GM12865 (cell line): ENCODE measurements at regions not wholly inside any gene's neighbourhood (a gene's known extent, or its start where the extent isn't known, plus 50 kb on each side); places are given as distances from the start of the nearest gene placed in this dataset.

Experiments used
- DNase-seq: peaks from one replicate; pipeline ENCODE4 v3.0.0; 2010; ENCODE audit warnings: low read depth
- H3K4me3 ChIP-seq: 2 replicates; pipeline ENCODE4 v1.5.1; 2011; ENCODE audit warnings: mild to moderate bottlenecking, low read depth, low read length, control low read depth
- CTCF ChIP-seq: IDR thresholded peaks from 2 replicates; pipeline ENCODE4 v1.5.1; 2011; ENCODE audit warnings: low read length, control low read depth, low read depth, inconsistent platforms; ENCODE audit not compliant: insufficient read depth; ENCODE audit errors: missing control alignments

- TF ChIP-seq CTCF: no peak
Observed at GRCh38 chr4:160370046-160370445, 1267.2 kb downstream of the RAPGEF2 start.

GRCh38 chr4:160371446-160371845, 1268.6 kb downstream of the RAPGEF2 start:
- no peak for DNase-seq

More at GRCh38 chr4:160370046-160370445, 1267.2 kb downstream of the RAPGEF2 start:
- DNase-seq: no peak
- no peak overlapping the region for H3K4me3 ChIP-seq

GRCh38 chr4:160372390-160372789, 1269.5 kb downstream of the RAPGEF2 start:
- TF ChIP-seq CTCF: no peak
- no peak overlapping the region for H3K4me3 ChIP-seq
- DNase-seq: no peak

More at GRCh38 chr4:160371446-160371845, 1268.6 kb downstream of the RAPGEF2 start:
- TF ChIP-seq CTCF: no peak
- no peak overlapping the region for H3K4me3 ChIP-seq

- DNase-seq: no peak
- TF ChIP-seq CTCF: no peak
Observed at GRCh38 chr4:160373911-160374310, 1271.0 kb downstream of the RAPGEF2 start.

GRCh38 chr4:160375772-160376452, 1273.0 kb downstream of the RAPGEF2 start:
- no peak overlapping the region for H3K4me3 ChIP-seq
- DNase-seq: no peak
- no peak for TF ChIP-seq CTCF

More at GRCh38 chr4:160373911-160374310, 1271.0 kb downstream of the RAPGEF2 start:
- no peak overlapping the region for H3K4me3 ChIP-seq

- H3K4me3 ChIP-seq: no peak overlapping the region
- TF ChIP-seq CTCF: no peak
- no peak for DNase-seq
Observed at GRCh38 chr4:160386846-160387245, 1284.0 kb downstream of the RAPGEF2 start.

- H3K4me3 ChIP-seq: no peak overlapping the region
- DNase-seq: no peak
- TF ChIP-seq CTCF: no peak
Observed at GRCh38 chr4:160399826-160400225, 1296.9 kb downstream of the RAPGEF2 start.
